ENCODE measurements at regions not wholly inside any gene's neighbourhood (a gene's known extent, or its start where the extent isn't known, plus 50 kb on each side); places are given as distances from the start of the nearest gene placed in this dataset.

GRCh38 chr10:90652519-90652918, 205.3 kb downstream of the HTR7 start:
- Histone ChIP-seq H3K9me3 (ENCODE audit: low read depth, low read length) (no peaks in the 10 kb centered on the region), H3K9ac (ENCODE audit: insufficient read length) (no peak overlapping the region)
- DNase-seq (ENCODE audit: low read depth, low spot score), result no peak

GRCh38 chr10:90658791-90659190, 199.0 kb downstream of the HTR7 start:
- H3K27ac ChIP-seq, result no peak overlapping the region
- no peaks in the 10 kb centered on the region for H3K36me3 ChIP-seq (ENCODE audit: insufficient read depth, low read length)
- DNase-seq (ENCODE audit: low read depth, low spot score), result no peak
- TF ChIP-seq EZH2 (IDR thresholded peaks at IDR 0.05), result no peak
- H3K9ac ChIP-seq (ENCODE audit: insufficient read length), result no peak overlapping the region
- H3K4me3 ChIP-seq, result no peak overlapping the region
- no peaks in the 10 kb centered on the region for H3K9me3 ChIP-seq (ENCODE audit: low read depth, low read length)

More at GRCh38 chr10:90652519-90652918, 205.3 kb downstream of the HTR7 start:
- Histone ChIP-seq H3K27ac (no peak overlapping the region), H3K4me3 (no peak overlapping the region), H3K36me3 (ENCODE audit: insufficient read depth, low read length) (no peaks in the 10 kb centered on the region)
- TF ChIP-seq FOXP2 (optimal IDR thresholded peaks at IDR 0.05; ENCODE audit: control extremely low read depth, extremely low read length, insufficient read depth) (no peak), EZH2 (IDR thresholded peaks at IDR 0.05) (no peak), POLR2AphosphoS5 (IDR thresholded peaks at IDR 0.05; ENCODE audit: borderline replicate concordance, low read depth, low read length) (no peak)

GRCh38 chr10:90665905-90666662, 191.8 kb downstream of the HTR7 start:
- Histone ChIP-seq H3K9me3 (ENCODE audit: low read depth, low read length) (no peaks in the 10 kb centered on the region), H3K27ac (no peak overlapping the region)

GRCh38 chr10:90674461-90674860, 183.4 kb downstream of the HTR7 start:
- no peaks in the 10 kb centered on the region for H3K9me3 ChIP-seq (ENCODE audit: low read depth, low read length)
- no peak overlapping the region for H3K27ac ChIP-seq
- H3K36me3 ChIP-seq (ENCODE audit: insufficient read depth, low read length), result no peaks in the 10 kb centered on the region
- no peak for TF ChIP-seq EZH2 (IDR thresholded peaks at IDR 0.05)
- TF ChIP-seq FOXP2 (optimal IDR thresholded peaks at IDR 0.05; ENCODE audit: control extremely low read depth, extremely low read length, insufficient read depth), result no peak
- TF ChIP-seq POLR2AphosphoS5 (IDR thresholded peaks at IDR 0.05; ENCODE audit: borderline replicate concordance, low read depth, low read length), result no peak
- H3K4me3 ChIP-seq, result no peak overlapping the region
- no peak overlapping the region for H3K9ac ChIP-seq (ENCODE audit: insufficient read length)
- DNase-seq (ENCODE audit: low read depth, low spot score), result no peak

More at GRCh38 chr10:90665905-90666662, 191.8 kb downstream of the HTR7 start:
- Histone ChIP-seq H3K9ac (ENCODE audit: insufficient read length) (no peak overlapping the region), H3K36me3 (ENCODE audit: insufficient read depth, low read length) (no peaks in the 10 kb centered on the region), H3K4me3 (no peak overlapping the region)
- no peak for DNase-seq (ENCODE audit: low read depth, low spot score)
- no peak for TF ChIP-seq EZH2 (IDR thresholded peaks at IDR 0.05)
- no peak for TF ChIP-seq FOXP2 (optimal IDR thresholded peaks at IDR 0.05; ENCODE audit: control extremely low read depth, extremely low read length, insufficient read depth)
- TF ChIP-seq POLR2AphosphoS5 (IDR thresholded peaks at IDR 0.05; ENCODE audit: borderline replicate concordance, low read depth, low read length), result no peak

GRCh38 chr10:90674928-90675327, 182.9 kb downstream of the HTR7 start:
- DNase-seq (ENCODE audit: low read depth, low spot score), result no peak
- Histone ChIP-seq H3K36me3 (ENCODE audit: insufficient read depth, low read length) (no peaks in the 10 kb centered on the region), H3K4me3 (no peak overlapping the region), H3K9ac (ENCODE audit: insufficient read length) (no peak overlapping the region), H3K9me3 (ENCODE audit: low read depth, low read length) (no peaks in the 10 kb centered on the region), H3K27ac (no peak overlapping the region)
- no peak for TF ChIP-seq EZH2 (IDR thresholded peaks at IDR 0.05)
- TF ChIP-seq POLR2AphosphoS5 (IDR thresholded peaks at IDR 0.05; ENCODE audit: borderline replicate concordance, low read depth, low read length), result no peak
- no peak for TF ChIP-seq FOXP2 (optimal IDR thresholded peaks at IDR 0.05; ENCODE audit: control extremely low read depth, extremely low read length, insufficient read depth)

- TF ChIP-seq POLR2AphosphoS5 (IDR thresholded peaks at IDR 0.05; ENCODE audit: borderline replicate concordance, low read depth, low read length), result no peak
- no peak for TF ChIP-seq FOXP2 (optimal IDR thresholded peaks at IDR 0.05; ENCODE audit: control extremely low read depth, extremely low read length, insufficient read depth)
- TF ChIP-seq EZH2 (IDR thresholded peaks at IDR 0.05), result no peak
- no peaks in the 10 kb centered on the region for H3K9me3 ChIP-seq (ENCODE audit: low read depth, low read length)
- no peak overlapping the region for H3K27ac ChIP-seq
- H3K4me3 ChIP-seq, result no peak overlapping the region
- no peak for DNase-seq (ENCODE audit: low read depth, low spot score)
- no peak overlapping the region for H3K9ac ChIP-seq (ENCODE audit: insufficient read length)
- no peaks in the 10 kb centered on the region for H3K36me3 ChIP-seq (ENCODE audit: insufficient read depth, low read length)
Measured at GRCh38 chr10:90675621-90676020, 182.2 kb downstream of the HTR7 start.
